RKO (cell line): ENCODE measurements at regions not wholly inside any gene's neighbourhood (a gene's known extent, or its start where the extent isn't known, plus 50 kb on each side); places are given as distances from the start of the nearest gene placed in this dataset.
"Not testable (repeated sequence)": the region's sequence is repeated elsewhere in the genome, so short reads cannot be mapped to it uniquely, and the experiment has no call there.

Experiments
- DNase-seq: peaks from one replicate; pipeline ENCODE4 v3.0.0-alpha.2; 2016; ENCODE audit warnings: low spot score

GRCh38 chr14:35988972-35989690 lies 163.0 kb downstream of the BRMS1L start:
- no peak for DNase-seq

- no peak for DNase-seq
Measured at GRCh38 chr14:35988550-35988949, 162.4 kb downstream of the BRMS1L start.

DNA sequence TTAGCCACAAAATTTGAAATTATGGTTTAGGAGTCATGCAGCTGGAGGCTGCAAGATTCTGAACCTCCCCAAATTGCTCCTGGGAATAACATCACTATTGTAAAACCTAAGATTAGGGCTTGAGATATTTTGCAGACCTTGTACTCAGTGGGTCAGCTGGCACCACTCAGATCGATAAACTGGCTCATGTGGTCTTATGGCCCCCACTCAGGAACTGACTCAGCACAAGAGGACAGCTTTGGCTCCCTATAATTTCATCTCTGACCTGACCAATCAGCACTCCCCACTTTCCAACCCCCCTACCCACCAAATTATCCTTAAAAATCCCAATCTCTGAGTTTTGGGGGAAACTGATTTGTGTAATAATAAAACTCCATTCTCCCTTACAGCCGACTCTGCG lies 161.6 kb downstream of the BRMS1L start:
- no peak for DNase-seq

DNA sequence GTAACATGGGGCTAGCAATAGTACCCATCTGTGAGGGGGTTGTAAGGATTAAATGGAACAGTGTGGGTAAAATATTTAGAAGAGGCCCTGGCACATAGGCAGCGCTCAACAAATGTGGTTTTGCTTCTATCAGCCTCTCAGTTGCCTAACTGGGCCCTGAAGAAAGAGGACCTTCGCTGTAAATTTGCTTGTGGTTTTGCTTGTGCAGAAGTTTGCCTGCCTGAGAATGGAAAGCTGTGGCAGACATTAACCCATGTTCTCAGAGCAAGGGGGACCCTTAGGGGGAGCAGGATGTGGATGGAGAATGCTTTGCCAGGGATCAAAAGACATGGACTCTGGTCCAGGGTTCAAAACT lies 160.1 kb downstream of the BRMS1L start:
- no peak for DNase-seq

DNA sequence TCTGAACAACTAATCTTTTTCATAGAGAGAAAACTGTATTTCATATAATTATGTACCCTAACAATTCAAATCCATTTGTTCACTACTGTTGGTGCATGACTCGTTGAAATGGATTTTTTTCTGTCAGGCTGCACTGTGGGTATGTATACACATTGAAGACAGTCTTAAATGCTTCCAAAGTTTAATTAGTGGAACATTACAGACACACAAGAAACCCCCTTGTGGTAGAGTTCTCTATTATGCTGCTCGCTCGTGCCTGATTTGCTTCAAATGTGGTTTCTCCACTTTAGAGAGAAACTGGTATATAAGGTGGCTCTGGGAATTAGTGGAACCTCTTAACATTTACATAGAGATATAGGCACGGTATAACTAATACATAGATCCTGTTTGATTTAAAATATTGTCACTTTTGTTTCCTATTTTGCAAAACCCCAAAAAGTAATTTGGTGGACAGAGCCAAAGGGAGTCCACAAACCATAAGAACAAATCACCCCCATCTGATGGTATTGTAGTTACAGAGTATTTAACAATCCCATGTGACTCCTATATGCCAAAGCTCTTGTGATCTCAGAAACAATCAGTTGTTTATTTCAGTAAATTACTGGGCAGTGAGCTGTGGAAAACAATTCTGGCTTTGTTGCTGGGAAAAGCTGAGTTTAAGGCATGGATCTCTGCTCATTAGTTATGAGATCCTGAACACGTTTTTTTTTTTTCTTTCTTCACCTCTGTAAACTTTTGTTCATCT lies 159.5 kb downstream of the BRMS1L start:
- no peak for DNase-seq

GRCh38 chr14:35979531-35979930 lies 153.4 kb downstream of the BRMS1L start:
- no peak for DNase-seq

GRCh38 chr14:35978561-35978960 lies 152.4 kb downstream of the BRMS1L start:
- no peak for DNase-seq

DNA sequence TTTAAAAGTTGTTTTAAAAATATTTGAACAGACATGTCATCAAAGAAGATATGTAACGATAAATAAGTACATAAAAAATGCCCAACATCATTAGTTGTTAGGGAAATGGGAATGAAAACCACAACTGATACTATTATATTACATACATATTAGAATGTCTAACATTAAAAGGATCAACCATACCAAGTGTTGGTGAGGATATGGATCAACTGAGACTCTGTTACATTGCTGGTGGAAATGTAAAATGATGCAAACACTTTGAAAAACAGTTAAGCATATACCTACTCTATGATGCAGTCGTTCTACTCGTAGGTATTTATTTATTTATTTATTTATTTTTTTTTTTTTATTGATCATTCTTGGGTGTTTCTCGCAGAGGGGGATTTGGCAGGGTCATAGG lies 149.7 kb downstream of the BRMS1L start:
- no peak for DNase-seq

DNA sequence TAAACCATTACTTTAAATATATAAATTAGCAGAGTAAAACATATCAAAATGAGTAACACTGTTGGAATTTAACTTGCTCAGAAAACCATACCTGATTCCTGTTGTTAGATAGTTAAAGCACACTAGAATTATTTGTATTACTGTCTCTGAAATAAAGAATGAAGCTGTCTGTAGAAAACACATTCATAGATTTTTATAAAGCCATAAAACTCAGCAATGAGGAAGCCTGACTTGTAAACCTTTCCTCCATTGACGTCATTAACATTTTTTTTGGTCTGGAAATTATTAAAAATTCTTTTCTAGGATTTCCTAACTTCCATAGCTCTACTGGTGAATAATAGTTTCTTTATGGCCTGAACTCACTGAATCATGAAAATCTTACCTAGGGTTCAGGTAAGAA lies 147.6 kb downstream of the BRMS1L start:
- no peak for DNase-seq

DNA sequence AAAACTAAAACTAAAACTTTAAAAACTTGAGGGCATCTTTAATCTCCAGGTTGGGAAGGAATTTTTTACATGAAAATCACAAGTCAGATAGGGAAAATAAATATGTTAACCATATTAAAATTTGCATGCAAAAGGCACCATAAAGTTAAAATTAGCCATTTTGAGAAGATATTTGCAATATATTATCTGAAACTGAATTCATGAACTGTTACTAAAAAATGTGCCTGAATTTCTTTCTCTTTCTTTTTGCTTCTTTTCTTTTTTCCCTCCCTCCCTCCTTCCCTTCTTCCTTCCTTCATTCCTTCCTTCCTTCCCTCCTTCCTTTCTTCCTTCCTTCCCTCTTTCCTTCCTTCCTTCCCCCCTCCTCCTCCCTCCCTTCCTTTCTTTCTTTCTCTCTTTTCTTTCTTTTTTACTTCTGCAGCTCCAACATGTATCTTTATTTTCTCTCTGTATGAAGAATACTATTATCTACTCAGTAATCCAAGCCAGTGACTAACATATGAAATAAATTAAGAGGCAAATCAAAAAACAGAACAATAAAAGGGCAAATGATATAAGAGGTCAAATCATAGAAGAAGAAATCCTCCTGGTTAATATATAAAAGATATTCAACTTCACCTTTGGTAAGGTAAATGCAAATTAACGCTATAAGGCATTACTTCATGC lies 146.0 kb downstream of the BRMS1L start:
- DNase-seq: no peak

DNA sequence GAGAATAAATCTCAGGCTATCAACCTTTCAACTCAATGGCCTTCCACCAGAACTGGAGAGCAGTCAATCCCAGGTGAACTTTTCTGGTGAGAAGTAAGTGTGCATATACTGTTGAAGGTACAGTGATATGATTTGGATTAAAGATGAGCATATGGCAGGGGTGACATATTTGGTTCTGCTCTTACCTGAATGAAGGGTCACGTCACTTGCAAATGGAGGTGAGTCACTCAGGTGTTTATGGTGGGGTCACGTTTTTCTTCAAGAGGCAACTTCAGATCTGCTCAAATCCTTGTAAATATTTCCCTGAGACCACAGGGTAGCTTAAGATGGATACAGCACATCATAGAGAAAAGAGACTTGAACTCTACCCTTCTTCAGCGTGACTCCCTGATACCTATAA lies 143.2 kb downstream of the BRMS1L start:
- no peak for DNase-seq

DNA sequence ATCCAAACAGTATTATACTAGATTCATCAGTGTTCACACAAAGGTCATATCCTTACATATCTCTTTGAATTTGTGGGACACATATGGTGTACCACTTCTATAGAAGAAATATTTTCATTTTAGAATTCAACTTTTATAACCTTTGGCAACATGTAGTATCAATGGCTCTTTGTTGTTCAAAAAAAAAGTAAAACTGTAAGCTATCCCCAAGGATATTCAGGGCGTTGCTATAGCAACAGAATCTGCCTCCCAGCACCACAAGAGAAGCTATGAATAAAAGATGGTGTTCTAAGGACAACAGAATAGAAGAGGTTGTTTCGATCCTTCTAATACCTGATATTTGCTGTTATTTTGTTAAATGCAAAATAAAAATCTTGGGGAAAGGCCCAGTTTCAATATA lies 139.3 kb downstream of the BRMS1L start:
- no peak for DNase-seq

GRCh38 chr14:35964697-35965286 lies 138.7 kb downstream of the BRMS1L start:
- no peak for DNase-seq

DNA sequence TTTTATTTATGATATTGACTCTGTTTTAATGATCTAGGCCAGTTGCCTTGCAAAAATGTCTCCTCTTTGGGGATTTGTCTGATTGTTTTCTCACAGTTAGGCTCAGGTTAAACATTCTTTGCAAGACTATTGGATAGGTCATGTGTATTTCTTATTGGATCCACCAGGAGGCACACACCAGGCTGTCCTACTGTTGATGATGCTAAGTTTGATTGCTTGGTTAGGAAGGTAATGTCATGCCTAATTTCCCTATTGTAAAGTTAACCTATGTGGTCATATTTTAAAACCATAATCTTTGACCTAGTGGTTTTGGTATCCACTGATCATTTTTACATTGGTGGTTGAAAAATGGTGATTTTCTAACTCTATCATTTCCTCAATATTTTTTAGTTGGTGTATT lies 137.1 kb downstream of the BRMS1L start:
- DNase-seq: no peak

DNA sequence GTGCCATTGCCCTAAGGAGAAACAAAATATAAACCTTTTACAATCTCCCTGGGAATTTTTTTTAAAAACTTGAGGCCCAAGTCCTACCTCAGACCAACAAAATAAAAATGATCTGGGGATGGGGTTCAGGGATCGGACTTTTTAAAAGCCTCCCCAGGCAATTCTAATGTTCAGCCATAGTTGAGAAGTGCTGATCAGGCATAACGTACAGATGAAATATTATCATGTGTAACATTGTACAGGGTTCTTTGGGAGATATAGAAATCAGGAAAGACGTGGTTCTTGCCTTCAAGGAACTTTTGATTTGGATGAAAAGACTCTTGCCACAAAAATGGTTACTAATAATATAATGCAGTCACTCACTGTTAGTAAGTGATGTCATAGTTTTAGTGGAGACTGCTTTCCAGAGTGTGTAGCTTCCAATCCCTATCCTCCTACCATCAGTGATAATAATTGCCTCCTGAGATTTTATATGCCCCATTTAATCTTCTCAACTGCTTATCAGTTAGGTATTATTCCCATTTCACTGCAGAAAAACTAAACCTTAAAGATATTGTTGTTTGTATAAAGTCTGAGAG lies 135.6 kb downstream of the BRMS1L start:
- DNase-seq: no peak

DNA sequence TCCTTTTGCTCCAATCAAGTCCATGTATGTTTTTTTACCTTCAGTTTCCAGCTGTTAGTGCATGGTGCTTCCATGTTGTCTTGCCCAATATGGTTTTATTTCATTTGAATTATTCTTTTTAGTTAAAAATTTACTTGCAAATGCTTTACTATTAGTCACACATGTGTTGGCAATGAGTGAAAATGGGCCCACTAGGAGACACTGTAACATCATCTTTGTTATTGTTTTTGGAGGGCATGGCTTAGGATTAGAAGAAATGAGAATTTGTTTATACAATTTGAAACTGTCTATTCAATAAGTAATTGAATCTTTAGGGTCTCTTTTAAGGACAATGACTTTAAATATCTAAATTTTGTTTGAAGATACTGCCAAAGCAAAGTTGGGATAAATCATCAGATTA lies 133.7 kb downstream of the BRMS1L start:
- no peak for DNase-seq

- no peak for DNase-seq
Measured at GRCh38 chr14:35958499-35958898, 132.4 kb downstream of the BRMS1L start.

DNA sequence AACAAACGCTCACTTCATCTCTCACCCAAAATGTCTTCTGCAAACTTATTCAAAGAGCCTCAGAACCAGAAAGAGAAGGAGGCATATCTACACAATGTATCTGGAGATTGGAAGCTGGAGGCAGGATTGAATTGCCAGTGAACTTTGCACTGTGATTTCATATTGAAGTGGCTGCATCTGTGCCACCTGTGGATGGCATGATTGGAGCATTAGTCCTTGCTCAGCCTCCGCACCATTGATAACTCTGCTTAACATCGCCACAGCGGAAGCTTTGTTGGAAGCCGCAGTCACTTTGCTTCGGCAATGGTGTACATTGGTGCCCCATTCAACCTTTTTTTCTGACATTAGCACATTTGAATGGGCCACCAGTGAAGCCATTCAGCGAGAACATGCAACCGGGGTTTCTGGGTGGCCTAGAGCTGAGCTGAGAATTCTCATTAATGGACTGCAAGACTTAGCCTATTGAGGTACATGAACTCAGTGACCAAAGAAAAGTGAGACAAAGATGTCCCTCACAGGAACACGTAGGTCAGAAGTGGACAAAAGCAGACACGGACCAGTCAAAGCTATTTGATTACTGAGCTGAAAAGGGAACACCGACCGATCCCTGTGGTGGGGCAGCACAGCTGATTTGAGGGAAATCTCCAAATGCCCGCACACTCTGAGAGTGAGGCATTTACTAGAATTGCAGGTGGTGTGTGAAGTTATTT lies 130.4 kb downstream of the BRMS1L start:
- DNase-seq: no peak

- DNase-seq: no peak
Measured at GRCh38 chr14:35952584-35952983, 126.4 kb downstream of the BRMS1L start.

- no peak for DNase-seq
Measured at GRCh38 chr14:35949920-35950513, 123.9 kb downstream of the BRMS1L start.

- not testable (repeated sequence) for DNase-seq
Measured at GRCh38 chr14:35947983-35948382, 121.8 kb downstream of the BRMS1L start.

DNA sequence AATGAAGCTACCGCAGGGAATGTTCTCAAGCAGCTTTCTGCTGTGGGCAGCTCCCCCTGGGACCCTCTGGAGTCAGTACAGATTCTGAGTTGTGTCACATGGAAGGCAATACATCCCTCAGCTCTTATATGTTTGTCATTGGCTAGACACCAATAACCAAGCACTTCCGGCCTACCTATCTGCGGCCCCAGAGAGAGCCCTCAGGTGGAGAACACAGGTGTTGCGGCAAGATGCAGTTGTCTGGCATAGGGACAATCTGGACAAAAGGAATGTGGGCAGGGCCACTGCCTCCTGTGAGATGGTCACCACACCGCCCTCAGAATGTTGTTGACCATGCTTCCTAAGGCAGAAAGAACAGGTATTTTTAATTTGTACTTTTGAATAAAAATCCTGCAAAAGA lies 118.7 kb downstream of the BRMS1L start:
- peak; percentile 18 for DNase-seq
